ENCODE measurements at regions not wholly inside any gene's neighbourhood (a gene's known extent, or its start where the extent isn't known, plus 50 kb on each side); places are given as distances from the start of the nearest gene placed in this dataset.

DNA sequence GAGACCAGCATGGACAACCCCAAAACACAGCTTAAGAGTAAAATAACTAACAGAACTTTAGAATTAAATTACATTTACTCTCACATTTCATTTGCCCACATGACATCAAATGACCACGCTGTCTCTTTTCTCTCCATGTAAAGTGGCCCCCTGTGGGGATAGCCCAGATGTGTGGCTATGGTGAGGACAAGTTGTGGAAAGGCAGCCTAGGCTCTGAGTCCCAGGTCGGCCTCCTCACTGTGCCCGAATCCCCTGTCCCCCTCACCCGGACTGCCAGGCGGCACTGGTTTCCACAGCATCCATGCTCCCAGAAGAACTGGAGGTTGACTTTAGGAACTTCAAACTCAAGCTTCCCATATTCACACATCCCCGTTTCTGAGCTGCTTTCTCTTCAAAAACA lies 111.8 kb upstream of the UQCRFS1 start:
- TF ChIP-seq, protein P1, sequence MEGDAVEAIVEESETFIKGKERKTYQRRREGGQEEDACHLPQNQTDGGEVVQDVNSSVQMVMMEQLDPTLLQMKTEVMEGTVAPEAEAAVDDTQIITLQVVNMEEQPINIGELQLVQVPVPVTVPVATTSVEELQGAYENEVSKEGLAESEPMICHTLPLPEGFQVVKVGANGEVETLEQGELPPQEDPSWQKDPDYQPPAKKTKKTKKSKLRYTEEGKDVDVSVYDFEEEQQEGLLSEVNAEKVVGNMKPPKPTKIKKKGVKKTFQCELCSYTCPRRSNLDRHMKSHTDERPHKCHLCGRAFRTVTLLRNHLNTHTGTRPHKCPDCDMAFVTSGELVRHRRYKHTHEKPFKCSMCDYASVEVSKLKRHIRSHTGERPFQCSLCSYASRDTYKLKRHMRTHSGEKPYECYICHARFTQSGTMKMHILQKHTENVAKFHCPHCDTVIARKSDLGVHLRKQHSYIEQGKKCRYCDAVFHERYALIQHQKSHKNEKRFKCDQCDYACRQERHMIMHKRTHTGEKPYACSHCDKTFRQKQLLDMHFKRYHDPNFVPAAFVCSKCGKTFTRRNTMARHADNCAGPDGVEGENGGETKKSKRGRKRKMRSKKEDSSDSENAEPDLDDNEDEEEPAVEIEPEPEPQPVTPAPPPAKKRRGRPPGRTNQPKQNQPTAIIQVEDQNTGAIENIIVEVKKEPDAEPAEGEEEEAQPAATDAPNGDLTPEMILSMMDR (IDR thresholded peaks at IDR 0.05) = no peak
- TF ChIP-seq ZFX (IDR thresholded peaks at IDR 0.05; ENCODE audit: borderline replicate concordance) = no peak

Data from 22Rv1 (cell line).